HuH-7 (cell line): ENCODE measurements at regions not wholly inside any gene's neighbourhood (a gene's known extent, or its start where the extent isn't known, plus 50 kb on each side); places are given as distances from the start of the nearest gene placed in this dataset.

ENCODE experiments used
- DNase-seq: peaks from one replicate; pipeline ENCODE4 v3.0.0; 2011; ENCODE audit warnings: low spot score

DNA sequence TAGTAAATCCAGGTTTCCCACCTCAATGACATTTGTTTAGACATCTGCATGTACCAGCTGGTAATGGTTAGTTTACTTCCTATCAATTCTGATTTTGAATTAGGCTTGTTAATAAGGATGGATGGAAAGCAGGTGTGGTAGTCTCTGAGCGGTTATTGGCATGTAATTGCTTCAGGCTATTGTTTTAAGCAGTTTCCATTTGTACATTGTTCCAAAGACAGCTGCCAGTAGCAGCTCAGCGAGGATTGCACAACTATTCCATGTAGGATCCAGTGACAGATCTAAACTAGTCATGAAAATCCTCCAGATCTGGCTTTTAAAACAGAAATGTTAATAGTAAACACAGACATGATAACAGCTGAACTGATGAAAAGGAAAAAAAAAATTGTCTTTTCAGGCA is 436.0 kb upstream of the ADARB2 start:
- no peak for DNase-seq

- no peak for DNase-seq
These were observed 428.6 kb upstream of the ADARB2 start for GRCh38 chr10:2165771-2166460.

DNA sequence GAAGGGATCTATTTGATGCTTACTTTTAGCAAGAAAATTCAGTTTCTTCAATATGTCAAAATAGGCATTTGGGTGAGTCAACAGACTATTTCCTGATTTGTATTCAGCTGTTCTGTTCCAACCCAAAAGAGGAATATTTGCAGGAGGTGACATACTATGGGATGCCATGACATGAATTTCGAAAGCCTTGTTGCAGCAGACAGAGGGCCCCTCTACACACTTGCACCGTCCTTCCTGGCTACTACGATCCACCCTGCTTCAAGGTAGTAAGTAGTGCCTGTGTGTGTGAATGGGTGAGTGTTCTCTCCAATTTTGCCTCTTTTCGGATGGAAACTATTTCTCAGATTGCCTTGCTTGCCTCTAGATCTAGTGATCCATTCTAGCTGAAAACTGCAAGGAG is 413.0 kb upstream of the ADARB2 start:
- DNase-seq = no peak

DNA sequence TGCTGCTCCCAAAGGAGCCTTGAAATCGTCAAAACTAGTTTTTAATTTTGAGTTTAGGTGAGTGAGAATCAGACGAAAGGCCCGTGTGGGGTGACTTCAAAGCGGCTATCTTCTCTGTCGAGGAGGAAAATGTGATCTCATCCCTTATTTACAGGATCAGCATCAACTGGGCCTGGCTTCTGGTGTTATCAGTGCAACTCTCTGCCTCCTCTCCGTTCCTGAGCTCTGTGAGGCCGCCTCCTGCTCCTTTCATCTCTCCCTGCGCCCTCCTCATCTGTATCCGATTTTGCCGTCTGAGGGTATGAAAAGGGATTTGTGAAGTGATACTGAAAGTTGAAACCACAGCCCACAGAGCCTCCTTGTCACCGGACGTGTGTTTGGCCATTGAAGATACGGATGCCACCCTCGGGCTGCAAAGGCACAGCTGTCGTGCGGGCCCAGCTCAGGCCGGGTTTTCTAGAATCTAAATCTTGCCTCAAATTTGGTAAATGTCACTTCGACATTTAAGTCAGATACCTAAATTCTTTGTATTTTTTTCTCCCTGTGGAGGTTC is 408.7 kb upstream of the ADARB2 start:
- no peak for DNase-seq

GRCh38 chr10:2145491-2145890 is 408.2 kb upstream of the ADARB2 start:
- no peak for DNase-seq

DNA sequence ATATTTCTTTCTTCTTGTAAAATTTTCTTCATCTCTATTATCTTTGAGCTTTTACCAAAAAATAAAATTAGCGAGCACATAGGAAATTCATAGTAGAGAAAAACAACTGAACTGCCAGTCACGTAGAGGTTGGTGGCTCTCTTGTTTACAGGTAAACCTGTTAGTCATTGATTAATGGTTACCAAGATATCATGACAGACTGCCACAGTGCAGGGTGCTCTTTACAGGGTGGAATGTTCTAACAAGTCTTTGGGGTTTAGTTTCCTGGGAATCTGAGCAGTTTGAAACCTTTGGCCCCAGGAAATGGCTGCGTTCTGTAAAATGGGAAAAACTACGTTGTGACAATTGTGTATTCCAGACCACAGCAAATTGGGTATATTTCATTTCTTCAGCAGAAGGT is 407.3 kb upstream of the ADARB2 start:
- no peak for DNase-seq

- DNase-seq = no peak
These were observed 406.0 kb upstream of the ADARB2 start for GRCh38 chr10:2143213-2143835.

DNA sequence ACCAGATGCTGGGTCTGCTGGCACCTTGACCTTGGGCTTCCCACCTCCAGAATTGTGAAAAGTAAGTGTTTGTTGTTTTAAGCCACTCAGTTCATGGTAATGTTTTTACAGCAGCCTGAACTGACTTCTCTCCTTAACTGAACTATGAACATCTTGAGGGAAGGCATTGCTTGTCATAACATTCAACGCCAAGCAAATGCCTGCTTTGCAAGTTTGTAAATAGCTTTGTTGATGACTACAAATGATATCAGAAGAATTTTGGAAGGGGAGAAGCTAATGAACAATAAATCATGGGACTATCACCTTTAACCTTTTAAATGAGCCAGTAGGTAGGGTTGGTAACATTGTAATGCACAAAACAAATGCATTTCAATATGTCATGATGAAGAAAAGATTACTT is 402.4 kb upstream of the ADARB2 start:
- no peak for DNase-seq

DNA sequence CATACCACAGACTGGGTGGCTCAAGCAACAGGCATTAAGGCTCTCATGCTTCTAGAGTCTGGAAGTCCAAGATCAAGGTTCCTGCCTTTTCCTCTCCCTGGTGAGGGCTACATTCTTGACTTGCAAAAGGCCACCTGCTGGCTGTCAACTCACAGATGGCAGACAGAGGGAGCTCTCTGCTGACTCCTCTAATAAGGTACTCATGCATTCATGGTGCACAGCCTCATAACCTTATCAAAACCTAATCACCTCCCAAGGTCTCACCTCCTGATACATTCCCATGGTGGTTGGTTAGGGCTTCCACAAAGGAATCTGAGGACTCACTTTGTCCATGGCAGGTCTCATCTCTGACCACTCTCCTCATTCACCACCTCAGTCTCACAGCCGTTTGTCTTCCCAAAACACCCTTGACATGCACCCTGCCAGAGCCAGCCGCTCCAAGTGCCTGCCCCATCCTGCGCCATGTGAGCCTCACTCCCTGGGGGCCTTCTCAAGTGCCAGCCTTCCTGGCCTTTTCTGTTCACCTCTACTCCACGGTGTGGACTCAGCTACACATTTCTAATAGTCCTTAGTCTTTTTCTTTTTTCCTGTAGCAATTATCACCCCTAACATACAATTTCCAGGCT is 400.3 kb upstream of the ADARB2 start:
- DNase-seq = peak; percentile 5

GRCh38 chr10:2130705-2131305 is 393.5 kb upstream of the ADARB2 start:
- no peak for DNase-seq

GRCh38 chr10:2128991-2129390 is 391.7 kb upstream of the ADARB2 start:
- DNase-seq = no peak

DNA sequence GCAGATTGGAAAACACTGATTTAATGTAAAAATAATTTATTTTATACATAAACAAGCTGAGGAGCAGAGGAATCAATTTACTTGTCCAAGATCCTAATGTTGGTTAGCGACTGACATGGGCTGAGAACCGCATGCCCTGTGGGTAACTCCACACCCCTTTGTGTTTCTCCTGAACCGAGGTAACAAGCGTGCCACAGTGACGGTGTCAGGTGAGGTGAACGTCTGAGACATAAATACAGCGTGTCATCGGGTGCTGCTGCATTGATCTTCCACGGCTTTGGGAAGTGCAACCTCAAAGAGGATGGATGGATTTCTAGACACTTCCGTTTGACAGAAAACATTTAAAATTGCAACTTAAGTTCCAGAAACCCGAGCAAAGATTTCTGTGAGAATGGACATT is 386.8 kb upstream of the ADARB2 start:
- no peak for DNase-seq

DNA sequence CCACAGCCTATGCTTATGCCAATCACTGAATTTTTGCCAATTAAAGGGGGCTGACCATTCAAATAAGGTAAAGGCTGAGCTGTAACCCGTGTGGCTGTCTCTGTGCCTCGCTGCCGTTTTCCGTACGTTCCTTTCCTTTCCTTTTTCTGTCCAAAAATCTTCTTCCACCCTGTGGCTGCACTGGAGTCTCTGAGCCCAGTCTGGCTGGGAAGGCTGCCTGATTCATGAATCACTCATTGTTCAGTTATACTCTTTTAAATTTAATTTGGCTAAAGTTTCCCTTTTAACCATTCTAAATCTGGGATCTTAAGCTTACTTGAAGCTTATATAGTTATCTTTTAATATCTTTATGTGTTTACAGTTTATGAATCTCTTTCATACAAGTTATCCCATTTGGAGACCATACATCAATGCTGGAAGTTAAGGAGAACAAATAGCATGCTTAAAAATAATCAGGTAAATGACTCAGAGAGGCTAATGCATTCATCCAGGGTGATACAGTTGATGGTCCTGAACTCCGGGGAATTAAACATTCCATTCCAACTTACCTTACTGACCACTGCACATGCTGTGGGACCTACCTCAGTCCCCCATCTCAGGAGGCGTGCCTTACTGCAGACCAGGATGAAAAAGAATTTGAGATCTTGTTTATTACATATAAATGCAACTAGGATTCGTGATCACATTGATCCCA is 385.3 kb upstream of the ADARB2 start:
- DNase-seq = no peak

DNA sequence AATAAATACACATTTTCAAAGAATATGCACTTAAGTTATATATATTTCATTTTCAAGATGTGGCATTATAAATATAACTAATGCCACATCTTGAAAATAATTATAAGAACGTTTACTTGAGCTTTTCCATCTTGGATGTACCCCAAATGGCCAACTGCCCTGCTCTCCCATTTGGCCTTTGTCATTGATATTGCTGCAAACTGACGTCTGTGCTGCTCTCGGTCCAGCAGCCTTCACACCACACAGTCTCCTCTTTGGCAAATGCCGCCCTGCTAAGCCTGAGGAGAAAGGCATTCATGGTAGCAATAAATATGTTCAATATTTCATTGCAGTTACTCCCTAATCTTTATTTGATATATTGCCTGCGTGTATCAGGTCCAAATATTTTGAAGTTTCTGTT is 384.6 kb upstream of the ADARB2 start:
- DNase-seq = no peak

GRCh38 chr10:2121315-2121714 is 384.0 kb upstream of the ADARB2 start:
- no peak for DNase-seq

- no peak for DNase-seq
These were observed 383.4 kb upstream of the ADARB2 start for GRCh38 chr10:2120746-2121145.

- DNase-seq = no peak
These were observed 382.0 kb upstream of the ADARB2 start for GRCh38 chr10:2119316-2119715.

- no peak for DNase-seq
These were observed 380.9 kb upstream of the ADARB2 start for GRCh38 chr10:2118201-2118600.

DNA sequence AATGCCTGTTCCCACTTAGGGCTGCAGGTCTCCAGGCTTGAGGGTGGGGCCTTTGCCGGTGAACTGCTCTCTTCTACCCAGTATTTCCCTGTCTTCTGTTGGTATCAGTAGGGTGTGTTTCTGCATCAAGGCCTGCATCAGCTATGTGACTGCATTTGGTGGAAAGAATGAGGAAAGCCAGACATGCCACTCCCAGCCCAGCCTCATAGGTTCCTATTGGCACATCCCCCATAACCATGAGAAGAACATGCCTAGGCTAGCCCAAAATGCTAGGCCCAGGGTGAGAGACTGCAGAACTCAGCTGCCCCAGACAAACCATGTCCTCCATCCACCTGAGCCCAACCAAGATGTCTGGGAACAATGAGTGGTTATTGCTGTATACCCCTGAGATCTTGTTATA is 380.3 kb upstream of the ADARB2 start:
- DNase-seq = no peak

- DNase-seq = no peak
These were observed 374.6 kb upstream of the ADARB2 start for GRCh38 chr10:2111965-2112364.

GRCh38 chr10:2108496-2108895 is 371.2 kb upstream of the ADARB2 start:
- DNase-seq = no peak

DNA sequence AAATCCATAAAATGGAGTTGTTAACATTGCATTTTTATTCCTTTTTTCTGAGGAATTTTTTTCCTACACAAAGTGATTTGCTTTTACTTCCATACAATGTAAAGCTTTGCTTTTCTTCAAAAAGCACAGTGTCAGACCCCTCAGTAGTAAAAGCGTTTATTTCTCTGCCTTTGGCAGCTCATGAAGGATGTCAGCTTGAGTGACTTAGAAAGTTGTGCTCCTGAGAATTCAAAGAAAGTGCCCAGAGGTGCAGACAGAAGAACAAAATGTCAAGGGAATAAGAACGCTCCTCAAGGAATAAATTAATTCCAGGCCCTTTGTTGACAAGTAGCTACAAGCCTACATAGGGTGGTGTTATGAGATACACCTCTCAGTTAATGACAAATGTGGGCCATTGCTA is 369.3 kb upstream of the ADARB2 start:
- DNase-seq = no peak
